ENCODE measurements at regions not wholly inside any gene's neighbourhood (a gene's known extent, or its start where the extent isn't known, plus 50 kb on each side); places are given as distances from the start of the nearest gene placed in this dataset.

GRCh38 chr7:106443156-106443555 lies 158.4 kb upstream of the NAMPT start:
- TF ChIP-seq CTCF (IDR thresholded peaks at IDR 0.05) (no peak), EZH2 (IDR thresholded peaks at IDR 0.05; ENCODE audit: borderline replicate concordance, insufficient read depth, low read depth, low read length, poor library complexity, severe bottlenecking) (no peak)
